GM12878 (cell line): ENCODE measurements at regions not wholly inside any gene's neighbourhood (a gene's known extent, or its start where the extent isn't known, plus 50 kb on each side); places are given as distances from the start of the nearest gene placed in this dataset.

Experiments
- CBX3 ChIP-seq: fragments of 200-600 bp; sonication (generic); IDR thresholded peaks from 2 replicates; pipeline ENCODE4 v1.6.1; 2016; ENCODE audit warnings: low read depth, borderline replicate concordance
- EP300 ChIP-seq, 2 experiments: fragments of 150-350 bp in 1 of 2; IDR thresholded peaks; 2 replicates each; pipeline ENCODE4 v1.6.1; 2011 to 2012; ENCODE audit warnings: low read depth in 2 of 2, low read length in 2 of 2, borderline replicate concordance in 1 of 2, improper control_type of control experiment in 1 of 2, inconsistent platforms in 1 of 2; ENCODE audit not compliant: control insufficient read depth in 1 of 2
- MLLT1 ChIP-seq: fragments of 450-650 bp; IDR thresholded peaks from 2 replicates; pipeline ENCODE4 v1.6.1; 2016; ENCODE audit warnings: mild to moderate bottlenecking
- PAX5 ChIP-seq: IDR thresholded peaks from 2 replicates; pipeline ENCODE4 v1.6.1; 2011; ENCODE audit warnings: low read depth, low read length, borderline replicate concordance
- ZNF217 ChIP-seq: fragments of 450-650 bp; IDR thresholded peaks from 2 replicates; pipeline ENCODE4 v1.6.1; 2017; ENCODE audit warnings: antibody characterized with exemption, mild to moderate bottlenecking
- TF ChIP-seq, protein P1 (sequence below): fragments of 450-650 bp; formaldehyde crosslinking; IDR thresholded peaks from 2 replicates; pipeline ENCODE4 v1.4.0; 2020; ENCODE audit warnings: mild to moderate bottlenecking, moderate library complexity
- TF ChIP-seq, protein P2 (sequence below): fragments of 450-650 bp; IDR thresholded peaks from 2 replicates; pipeline ENCODE4 v1.6.1; 2017; ENCODE audit warnings: antibody characterized with exemption, mild to moderate bottlenecking, moderate library complexity

DNA sequence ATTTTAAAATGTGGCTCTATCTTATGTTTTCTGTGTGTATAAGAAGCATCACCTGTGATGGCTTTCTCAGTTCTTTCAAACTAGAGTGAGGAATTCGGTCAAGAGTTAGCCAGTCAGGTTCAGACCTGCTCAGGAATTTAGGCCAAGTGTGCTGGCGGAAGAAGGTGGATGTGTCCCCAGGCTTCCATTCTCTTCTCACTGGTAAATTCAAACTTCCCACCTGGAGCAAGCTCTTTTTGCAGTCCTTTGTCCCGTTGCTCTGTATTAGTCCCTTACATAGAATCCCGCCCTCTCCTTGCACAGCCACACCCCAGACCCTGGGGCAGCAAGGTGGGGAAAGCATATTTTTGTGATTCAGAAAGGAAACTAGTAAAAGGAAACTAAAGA, 124.7 kb upstream of the PWP1 start (continued):
- TF ChIP-seq, protein P1, sequence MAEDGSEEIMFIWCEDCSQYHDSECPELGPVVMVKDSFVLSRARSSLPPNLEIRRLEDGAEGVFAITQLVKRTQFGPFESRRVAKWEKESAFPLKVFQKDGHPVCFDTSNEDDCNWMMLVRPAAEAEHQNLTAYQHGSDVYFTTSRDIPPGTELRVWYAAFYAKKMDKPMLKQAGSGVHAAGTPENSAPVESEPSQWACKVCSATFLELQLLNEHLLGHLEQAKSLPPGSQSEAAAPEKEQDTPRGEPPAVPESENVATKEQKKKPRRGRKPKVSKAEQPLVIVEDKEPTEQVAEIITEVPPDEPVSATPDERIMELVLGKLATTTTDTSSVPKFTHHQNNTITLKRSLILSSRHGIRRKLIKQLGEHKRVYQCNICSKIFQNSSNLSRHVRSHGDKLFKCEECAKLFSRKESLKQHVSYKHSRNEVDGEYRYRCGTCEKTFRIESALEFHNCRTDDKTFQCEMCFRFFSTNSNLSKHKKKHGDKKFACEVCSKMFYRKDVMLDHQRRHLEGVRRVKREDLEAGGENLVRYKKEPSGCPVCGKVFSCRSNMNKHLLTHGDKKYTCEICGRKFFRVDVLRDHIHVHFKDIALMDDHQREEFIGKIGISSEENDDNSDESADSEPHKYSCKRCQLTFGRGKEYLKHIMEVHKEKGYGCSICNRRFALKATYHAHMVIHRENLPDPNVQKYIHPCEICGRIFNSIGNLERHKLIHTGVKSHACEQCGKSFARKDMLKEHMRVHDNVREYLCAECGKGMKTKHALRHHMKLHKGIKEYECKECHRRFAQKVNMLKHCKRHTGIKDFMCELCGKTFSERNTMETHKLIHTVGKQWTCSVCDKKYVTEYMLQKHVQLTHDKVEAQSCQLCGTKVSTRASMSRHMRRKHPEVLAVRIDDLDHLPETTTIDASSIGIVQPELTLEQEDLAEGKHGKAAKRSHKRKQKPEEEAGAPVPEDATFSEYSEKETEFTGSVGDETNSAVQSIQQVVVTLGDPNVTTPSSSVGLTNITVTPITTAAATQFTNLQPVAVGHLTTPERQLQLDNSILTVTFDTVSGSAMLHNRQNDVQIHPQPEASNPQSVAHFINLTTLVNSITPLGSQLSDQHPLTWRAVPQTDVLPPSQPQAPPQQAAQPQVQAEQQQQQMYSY, result no peak
- TF ChIP-seq PAX5, result no peak
- TF ChIP-seq ZNF217, result no peak
- TF ChIP-seq, protein P2, sequence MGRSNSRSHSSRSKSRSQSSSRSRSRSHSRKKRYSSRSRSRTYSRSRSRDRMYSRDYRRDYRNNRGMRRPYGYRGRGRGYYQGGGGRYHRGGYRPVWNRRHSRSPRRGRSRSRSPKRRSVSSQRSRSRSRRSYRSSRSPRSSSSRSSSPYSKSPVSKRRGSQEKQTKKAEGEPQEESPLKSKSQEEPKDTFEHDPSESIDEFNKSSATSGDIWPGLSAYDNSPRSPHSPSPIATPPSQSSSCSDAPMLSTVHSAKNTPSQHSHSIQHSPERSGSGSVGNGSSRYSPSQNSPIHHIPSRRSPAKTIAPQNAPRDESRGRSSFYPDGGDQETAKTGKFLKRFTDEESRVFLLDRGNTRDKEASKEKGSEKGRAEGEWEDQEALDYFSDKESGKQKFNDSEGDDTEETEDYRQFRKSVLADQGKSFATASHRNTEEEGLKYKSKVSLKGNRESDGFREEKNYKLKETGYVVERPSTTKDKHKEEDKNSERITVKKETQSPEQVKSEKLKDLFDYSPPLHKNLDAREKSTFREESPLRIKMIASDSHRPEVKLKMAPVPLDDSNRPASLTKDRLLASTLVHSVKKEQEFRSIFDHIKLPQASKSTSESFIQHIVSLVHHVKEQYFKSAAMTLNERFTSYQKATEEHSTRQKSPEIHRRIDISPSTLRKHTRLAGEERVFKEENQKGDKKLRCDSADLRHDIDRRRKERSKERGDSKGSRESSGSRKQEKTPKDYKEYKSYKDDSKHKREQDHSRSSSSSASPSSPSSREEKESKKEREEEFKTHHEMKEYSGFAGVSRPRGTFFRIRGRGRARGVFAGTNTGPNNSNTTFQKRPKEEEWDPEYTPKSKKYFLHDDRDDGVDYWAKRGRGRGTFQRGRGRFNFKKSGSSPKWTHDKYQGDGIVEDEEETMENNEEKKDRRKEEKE, result no peak
- no peak for TF ChIP-seq EP300 (IDR thresholded peaks at IDR 0.05; ENCODE audit: borderline replicate concordance in 1 of 2, control insufficient read depth in 1 of 2, low read depth in 2 of 2, low read length in 2 of 2)
- TF ChIP-seq MLLT1, result no peak
- TF ChIP-seq CBX3, result no peak
